ENCODE measurements at regions not wholly inside any gene's neighbourhood (a gene's known extent, or its start where the extent isn't known, plus 50 kb on each side); places are given as distances from the start of the nearest gene placed in this dataset.

DNA sequence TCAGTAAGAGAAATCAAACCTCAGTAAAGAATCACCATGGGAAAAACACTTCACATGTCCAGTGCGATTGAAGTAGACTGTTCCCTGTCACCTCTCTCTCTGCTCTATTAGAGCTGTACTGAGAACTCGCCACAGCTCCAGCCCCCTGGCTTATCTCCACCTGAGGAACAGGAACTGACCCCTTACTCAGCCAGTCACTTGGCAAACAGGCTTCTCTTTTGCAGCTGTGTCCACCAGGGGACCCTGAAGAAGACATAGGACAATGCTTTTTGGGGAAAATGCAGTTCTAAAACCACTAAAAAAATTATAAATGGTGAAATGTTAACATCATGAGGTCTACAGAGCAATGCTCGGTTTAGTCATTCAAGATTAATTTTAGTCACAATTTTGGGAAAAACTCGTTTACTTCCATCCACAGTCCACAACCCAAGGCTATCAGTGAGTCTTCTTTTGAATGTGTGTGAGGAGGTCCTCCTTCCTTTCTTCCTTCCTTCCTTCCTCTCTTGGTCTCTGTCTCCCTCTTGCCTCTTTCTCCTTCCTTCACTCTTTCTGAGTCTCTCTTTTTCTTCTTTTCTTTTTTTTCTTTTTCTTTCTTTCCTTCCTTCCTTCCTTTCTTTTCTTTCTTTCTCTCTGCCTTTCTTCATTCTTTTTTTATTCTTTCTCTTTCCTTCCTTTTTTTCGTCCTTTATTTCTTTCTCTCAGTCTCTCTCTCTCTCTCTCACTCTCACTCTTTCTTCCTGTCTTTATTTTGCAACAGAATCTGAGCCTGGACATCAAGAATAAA lies 1189.5 kb upstream of the TMEM132C start:
- Histone ChIP-seq H3K27me3 (no peaks in the 10 kb centered on the region), H3K27ac (replicated peaks in 1 of 4) (no peak overlapping the region), H3K36me3 (no peaks in the 10 kb centered on the region), H3K4me1 (peaks cover 0 to 6% (median 2%) of the 10 kb centered on the region in 4 donors), H3K4me3 (no peak overlapping the region), H3K9me3 (no peaks in the 10 kb centered on the region)
- no peak for DNase-seq (ENCODE audit: extremely low spot score)
- WGBS: 83% methylated on average over 5 of the region's 5 CpGs
- intact Hi-C loops (cut with DNase I): no loop called here
- TF ChIP-seq POLR2AphosphoS5 (IDR thresholded peaks at IDR 0.05) (no peak), EP300 (IDR thresholded peaks at IDR 0.05) (no peak), POLR2A (IDR thresholded peaks at IDR 0.05; ENCODE audit: low read depth) (no peak)
- TF ChIP-seq, protein P1, sequence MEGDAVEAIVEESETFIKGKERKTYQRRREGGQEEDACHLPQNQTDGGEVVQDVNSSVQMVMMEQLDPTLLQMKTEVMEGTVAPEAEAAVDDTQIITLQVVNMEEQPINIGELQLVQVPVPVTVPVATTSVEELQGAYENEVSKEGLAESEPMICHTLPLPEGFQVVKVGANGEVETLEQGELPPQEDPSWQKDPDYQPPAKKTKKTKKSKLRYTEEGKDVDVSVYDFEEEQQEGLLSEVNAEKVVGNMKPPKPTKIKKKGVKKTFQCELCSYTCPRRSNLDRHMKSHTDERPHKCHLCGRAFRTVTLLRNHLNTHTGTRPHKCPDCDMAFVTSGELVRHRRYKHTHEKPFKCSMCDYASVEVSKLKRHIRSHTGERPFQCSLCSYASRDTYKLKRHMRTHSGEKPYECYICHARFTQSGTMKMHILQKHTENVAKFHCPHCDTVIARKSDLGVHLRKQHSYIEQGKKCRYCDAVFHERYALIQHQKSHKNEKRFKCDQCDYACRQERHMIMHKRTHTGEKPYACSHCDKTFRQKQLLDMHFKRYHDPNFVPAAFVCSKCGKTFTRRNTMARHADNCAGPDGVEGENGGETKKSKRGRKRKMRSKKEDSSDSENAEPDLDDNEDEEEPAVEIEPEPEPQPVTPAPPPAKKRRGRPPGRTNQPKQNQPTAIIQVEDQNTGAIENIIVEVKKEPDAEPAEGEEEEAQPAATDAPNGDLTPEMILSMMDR (IDR thresholded peaks at IDR 0.05): no peak

GRCh38 chr12:127078577-127079350 lies 1188.2 kb upstream of the TMEM132C start:
- H3K9me3 ChIP-seq: no peaks in the 10 kb centered on the region
- H3K36me3 ChIP-seq: no peaks in the 10 kb centered on the region
- intact Hi-C loops (cut with DNase I): no loop called here

GRCh38 chr12:127079636-127080035 lies 1187.3 kb upstream of the TMEM132C start:
- no peak overlapping the region for H3K27ac ChIP-seq (replicated peaks in 1 of 4)
- H3K36me3 ChIP-seq: no peaks in the 10 kb centered on the region
- H3K4me1 ChIP-seq: peaks cover 5 to 13% (median 8%) of the 10 kb centered on the region in 4 donors
- H3K4me3 ChIP-seq: no peak overlapping the region
- no peaks in the 10 kb centered on the region for H3K27me3 ChIP-seq
- H3K9me3 ChIP-seq: no peaks in the 10 kb centered on the region
- no peak for DNase-seq (ENCODE audit: extremely low spot score)
- intact Hi-C loops (cut with DNase I): no loop called here
- WGBS: 89% methylated on average over 2 of the region's 3 CpGs
- no peak for TF ChIP-seq EP300 (IDR thresholded peaks at IDR 0.05)
- TF ChIP-seq, protein P1 (IDR thresholded peaks at IDR 0.05): no peak
- no peak for TF ChIP-seq POLR2A (IDR thresholded peaks at IDR 0.05; ENCODE audit: low read depth)
- TF ChIP-seq POLR2AphosphoS5 (IDR thresholded peaks at IDR 0.05): no peak

More at GRCh38 chr12:127078577-127079350, 1188.2 kb upstream of the TMEM132C start:
- 77% methylated on average over 5 of the region's 5 CpGs for WGBS
- H3K4me3 ChIP-seq: no peak overlapping the region
- TF ChIP-seq POLR2AphosphoS5 (IDR thresholded peaks at IDR 0.05): no peak
- TF ChIP-seq, protein P1 (IDR thresholded peaks at IDR 0.05): no peak
- no peak for TF ChIP-seq POLR2A (IDR thresholded peaks at IDR 0.05; ENCODE audit: low read depth)
- H3K27ac ChIP-seq (replicated peaks in 1 of 4): no peak overlapping the region
- peaks cover 5 to 13% (median 7%) of the 10 kb centered on the region in 4 donors for H3K4me1 ChIP-seq
- no peaks in the 10 kb centered on the region for H3K27me3 ChIP-seq
- no peak for DNase-seq (ENCODE audit: extremely low spot score)

DNA sequence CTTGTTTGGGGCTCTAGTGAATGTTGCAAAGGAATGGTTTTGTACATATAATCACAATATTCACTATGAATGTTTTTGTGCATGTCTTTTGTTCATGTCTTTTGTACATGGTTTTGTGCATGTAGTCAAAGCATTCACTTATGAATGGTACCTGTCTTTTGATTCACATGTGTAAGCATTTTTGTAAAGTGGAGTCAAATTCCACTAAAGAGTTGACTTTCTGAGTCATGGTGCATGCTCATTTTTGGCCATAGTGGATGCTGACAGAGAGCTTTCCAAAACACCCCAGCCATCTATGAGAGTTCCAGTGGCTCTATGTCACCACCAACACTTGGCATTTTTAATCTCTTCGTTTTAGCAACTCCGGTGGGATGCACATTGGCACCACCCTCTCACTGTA lies 1185.9 kb upstream of the TMEM132C start:
- Histone ChIP-seq H3K27me3 (no peaks in the 10 kb centered on the region), H3K4me1 (peaks cover 5 to 13% (median 8%) of the 10 kb centered on the region in 4 donors), H3K9me3 (no peaks in the 10 kb centered on the region), H3K4me3 (no peak overlapping the region), H3K36me3 (no peaks in the 10 kb centered on the region), H3K27ac (replicated peaks in 1 of 4) (no peak overlapping the region)
- whole genome bisulfite sequencing: 92% methylated on average over 2 of the region's 2 CpGs
- TF ChIP-seq EP300 (IDR thresholded peaks at IDR 0.05) (no peak), POLR2AphosphoS5 (IDR thresholded peaks at IDR 0.05) (no peak), POLR2A (IDR thresholded peaks at IDR 0.05; ENCODE audit: low read depth) (no peak)
- TF ChIP-seq, protein P1 (IDR thresholded peaks at IDR 0.05): no peak
- intact Hi-C loops (cut with DNase I): no loop called here
- no peak for DNase-seq (ENCODE audit: extremely low spot score)
